ENCODE measurements at regions not wholly inside any gene's neighbourhood (a gene's known extent, or its start where the extent isn't known, plus 50 kb on each side); places are given as distances from the start of the nearest gene placed in this dataset.

- CTCF ChIA-PET: interaction anchor here (0.9 kb wide), 1 partner anchor 17 kb away, joined by 3 read pairs; no protein-coding TSS in a partner anchor
- Mint-ChIP-seq H3K9me3 (ENCODE audit: low read depth) (no peaks in the 10 kb centered on the region), H3K4me3 (no peak overlapping the region)
Measured at GRCh38 chr11:32221476-32222032, 130.7 kb downstream of the RCN1 start.

GRCh38 chr11:32224580-32224979, 133.7 kb downstream of the RCN1 start:
- Mint-ChIP-seq H3K9me3 (ENCODE audit: low read depth) (no peaks in the 10 kb centered on the region), H3K4me1 (no peaks in the 10 kb centered on the region), H3K27me3 (peaks cover under 1% of the 10 kb centered on the region), H3K27ac (no peak overlapping the region), H3K4me3 (no peak overlapping the region), H3K36me3 (no peaks in the 10 kb centered on the region)
- CTCF ChIA-PET: no interaction called here
- ATAC-seq (no peak), DNase-seq (no peak)

More at GRCh38 chr11:32221476-32222032, 130.7 kb downstream of the RCN1 start:
- H3K36me3 Mint-ChIP-seq: no peaks in the 10 kb centered on the region
- DNase-seq (no peak), ATAC-seq (no peak)
- peaks cover 2% of the 10 kb centered on the region for H3K27me3 Mint-ChIP-seq
- H3K27ac Mint-ChIP-seq: no peak overlapping the region
- no peaks in the 10 kb centered on the region for H3K4me1 Mint-ChIP-seq

DNA sequence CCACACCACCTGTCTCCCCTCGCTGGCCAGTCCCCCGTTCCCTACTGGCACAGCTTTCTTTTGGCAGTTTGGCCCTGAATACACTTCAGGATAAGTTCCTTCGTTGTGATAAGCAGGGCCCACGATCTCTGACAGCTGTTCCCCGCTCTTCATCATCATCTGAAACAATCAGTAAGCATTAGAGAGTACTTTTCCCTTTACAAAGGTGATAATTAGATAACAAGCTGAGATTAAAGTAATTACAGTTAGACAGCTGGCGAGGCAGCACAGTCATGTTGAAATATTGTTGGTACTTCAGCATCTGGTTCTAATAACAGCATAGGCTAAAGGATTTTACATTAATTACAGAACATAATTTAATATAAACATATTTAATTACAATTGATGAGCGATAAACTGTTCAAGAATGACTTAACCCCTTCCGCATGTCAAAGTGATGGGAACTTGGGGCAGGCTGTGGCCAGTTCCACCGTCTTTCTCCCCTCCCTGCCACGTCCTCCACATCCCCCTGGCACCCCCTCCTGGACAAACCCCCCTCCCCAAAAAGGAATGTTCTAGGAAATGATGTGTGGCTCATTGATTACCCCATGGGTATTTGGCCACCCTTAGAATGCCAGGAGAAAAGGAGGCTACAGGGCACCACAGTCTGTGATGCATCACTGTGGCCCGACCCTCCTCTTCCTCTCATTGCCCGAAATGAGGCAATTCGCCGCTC, 134.9 kb downstream of the RCN1 start:
- Mint-ChIP-seq H3K27me3 (no peaks in the 10 kb centered on the region), H3K9me3 (ENCODE audit: low read depth) (no peaks in the 10 kb centered on the region), H3K4me3 (no peak overlapping the region), H3K36me3 (no peaks in the 10 kb centered on the region), H3K27ac (no peak overlapping the region), H3K4me1 (no peaks in the 10 kb centered on the region)
- DNase-seq (no peak), ATAC-seq (no peak)
- CTCF ChIA-PET: no interaction called here

DNA sequence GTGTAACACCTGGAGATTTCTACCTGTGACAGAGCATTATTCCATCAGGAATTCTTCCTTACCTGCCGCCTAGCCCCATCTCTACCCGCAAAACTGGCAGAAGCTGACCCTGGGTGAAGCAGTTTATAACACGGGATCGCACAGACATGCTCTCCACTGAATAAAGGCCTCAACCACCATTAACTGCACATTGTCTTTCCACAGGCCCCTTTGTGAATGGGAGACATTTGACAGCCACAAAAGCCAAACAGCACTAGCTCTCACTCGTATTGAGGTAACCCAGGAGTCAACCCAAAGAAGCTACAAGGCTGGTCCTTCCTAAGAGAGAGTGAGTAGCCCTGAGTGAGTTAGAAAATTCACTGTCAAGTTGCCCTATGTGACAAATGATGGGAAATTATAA, 135.6 kb downstream of the RCN1 start:
- Mint-ChIP-seq H3K9me3 (ENCODE audit: low read depth) (no peaks in the 10 kb centered on the region), H3K36me3 (no peaks in the 10 kb centered on the region), H3K27me3 (no peaks in the 10 kb centered on the region), H3K4me1 (no peaks in the 10 kb centered on the region), H3K4me3 (no peak overlapping the region), H3K27ac (no peak overlapping the region)
- DNase-seq (no peak), ATAC-seq (no peak)
- CTCF ChIA-PET: no interaction called here

- H3K4me3 Mint-ChIP-seq: no peak overlapping the region
- DNase-seq (no peak), ATAC-seq (no peak)
- CTCF ChIA-PET: no interaction called here
- H3K9me3 Mint-ChIP-seq (ENCODE audit: low read depth): no peaks in the 10 kb centered on the region
- H3K4me1 Mint-ChIP-seq: no peaks in the 10 kb centered on the region
- H3K36me3 Mint-ChIP-seq: no peaks in the 10 kb centered on the region
- H3K27me3 Mint-ChIP-seq: peaks cover 11% of the 10 kb centered on the region
- no peak overlapping the region for H3K27ac Mint-ChIP-seq
Measured at GRCh38 chr11:32229576-32230240, 138.8 kb downstream of the RCN1 start.

DNA sequence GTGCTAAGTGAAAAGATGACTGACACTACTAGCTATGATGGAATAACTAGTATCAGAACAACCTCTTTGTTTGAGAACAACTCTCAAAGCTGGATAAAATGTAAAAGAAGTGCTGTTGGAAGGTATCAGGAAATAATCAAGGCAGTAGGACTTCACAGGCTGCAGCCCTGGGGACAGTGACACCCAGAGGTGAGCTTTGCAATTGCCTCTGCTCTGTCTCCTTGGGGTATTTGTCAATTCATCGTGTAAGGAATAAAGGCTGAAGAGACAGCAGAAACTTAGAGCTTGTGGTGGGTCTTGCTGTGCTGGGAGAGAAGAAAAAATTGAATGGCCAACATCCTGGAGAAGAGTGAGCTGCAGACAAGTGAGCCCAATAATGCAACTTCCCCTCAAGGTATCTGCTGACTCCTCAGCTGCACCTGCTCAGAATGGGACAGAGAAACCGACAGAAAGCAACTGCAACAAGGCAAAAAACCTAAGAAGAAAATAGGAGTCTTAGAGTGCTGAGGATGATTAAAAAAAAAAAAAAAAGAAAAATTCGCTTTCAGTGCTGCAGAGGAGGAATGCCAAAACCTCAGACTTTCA, 141.1 kb downstream of the RCN1 start:
- no peak for DNase-seq
- no peaks in the 10 kb centered on the region for H3K4me1 Mint-ChIP-seq
- no peaks in the 10 kb centered on the region for H3K36me3 Mint-ChIP-seq
- ATAC-seq: no peak
- no peak overlapping the region for H3K4me3 Mint-ChIP-seq
- no peak overlapping the region for H3K27ac Mint-ChIP-seq
- CTCF ChIA-PET: interaction anchor here (1.1 to 1.2 kb wide), 2 partner anchors 9 to 11 kb away, joined by 4 read pairs; no protein-coding TSS in a partner anchor
- H3K9me3 Mint-ChIP-seq (ENCODE audit: low read depth): no peaks in the 10 kb centered on the region
- peaks cover 18% of the 10 kb centered on the region for H3K27me3 Mint-ChIP-seq

GRCh38 chr11:32232516-32232915, 141.6 kb downstream of the RCN1 start:
- ATAC-seq (no peak), DNase-seq (no peak)
- H3K9me3 Mint-ChIP-seq (ENCODE audit: low read depth): no peaks in the 10 kb centered on the region
- H3K4me3 Mint-ChIP-seq: no peak overlapping the region
- no peaks in the 10 kb centered on the region for H3K36me3 Mint-ChIP-seq
- H3K4me1 Mint-ChIP-seq: no peaks in the 10 kb centered on the region
- H3K27ac Mint-ChIP-seq: no peak overlapping the region
- CTCF ChIA-PET: interaction anchor here (1.1 to 1.2 kb wide), 2 partner anchors 9 to 11 kb away, joined by 4 read pairs; no protein-coding TSS in a partner anchor
- H3K27me3 Mint-ChIP-seq: peaks cover 23% of the 10 kb centered on the region

GRCh38 chr11:32233276-32233675, 142.4 kb downstream of the RCN1 start:
- Mint-ChIP-seq H3K27ac (no peak overlapping the region), H3K4me3 (no peak overlapping the region), H3K9me3 (ENCODE audit: low read depth) (no peaks in the 10 kb centered on the region), H3K27me3 (peaks cover 31% of the 10 kb centered on the region), H3K36me3 (no peaks in the 10 kb centered on the region), H3K4me1 (no peaks in the 10 kb centered on the region)
- no peak for ATAC-seq
- CTCF ChIA-PET: no interaction called here
- DNase-seq: no peak

- no peak overlapping the region for H3K4me3 Mint-ChIP-seq
- no peaks in the 10 kb centered on the region for H3K9me3 Mint-ChIP-seq (ENCODE audit: low read depth)
- H3K36me3 Mint-ChIP-seq: no peaks in the 10 kb centered on the region
- ATAC-seq (no peak), DNase-seq (no peak)
- CTCF ChIA-PET: no interaction called here
- H3K27me3 Mint-ChIP-seq: peaks cover 36% of the 10 kb centered on the region
- no peak overlapping the region for H3K27ac Mint-ChIP-seq
- H3K4me1 Mint-ChIP-seq: no peaks in the 10 kb centered on the region
Measured at GRCh38 chr11:32233928-32234327, 143.1 kb downstream of the RCN1 start.

- CTCF ChIA-PET: no interaction called here
Measured at GRCh38 chr11:32244453-32244852, 153.6 kb downstream of the RCN1 start.

DNA sequence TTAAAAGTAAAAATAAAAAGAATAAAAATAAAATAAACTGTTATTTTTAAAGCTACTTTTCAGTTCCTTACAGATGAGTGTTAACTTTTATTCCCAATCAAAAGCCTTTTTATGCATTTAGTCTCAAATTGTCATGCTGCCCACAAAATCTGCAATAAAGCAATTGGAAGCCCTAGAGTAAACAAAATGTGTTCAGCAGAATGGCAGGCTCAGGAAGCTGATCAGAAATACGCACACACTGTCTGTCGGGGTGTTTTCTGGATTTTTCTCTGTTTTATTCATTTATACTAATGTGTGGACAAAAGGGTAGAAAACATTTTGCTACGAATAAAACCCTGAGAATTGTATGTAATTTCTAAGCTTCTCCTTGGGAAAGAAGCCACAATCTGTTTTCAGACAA, 162.8 kb downstream of the RCN1 start:
- H3K27ac Mint-ChIP-seq: no peak overlapping the region
- DNase-seq (no peak), ATAC-seq (no peak)
- H3K36me3 Mint-ChIP-seq: no peaks in the 10 kb centered on the region
- H3K9me3 Mint-ChIP-seq (ENCODE audit: low read depth): no peaks in the 10 kb centered on the region
- H3K27me3 Mint-ChIP-seq: peaks cover 13% of the 10 kb centered on the region
- H3K4me3 Mint-ChIP-seq: no peak overlapping the region
- no peaks in the 10 kb centered on the region for H3K4me1 Mint-ChIP-seq
- CTCF ChIA-PET: no interaction called here

More at GRCh38 chr11:32244453-32244852, 153.6 kb downstream of the RCN1 start:
- Mint-ChIP-seq H3K27ac (no peak overlapping the region), H3K9me3 (ENCODE audit: low read depth) (no peaks in the 10 kb centered on the region), H3K27me3 (peaks cover 15% of the 10 kb centered on the region), H3K4me3 (no peak overlapping the region), H3K36me3 (no peaks in the 10 kb centered on the region), H3K4me1 (no peaks in the 10 kb centered on the region)
- ATAC-seq (no peak), DNase-seq (no peak)

DNA sequence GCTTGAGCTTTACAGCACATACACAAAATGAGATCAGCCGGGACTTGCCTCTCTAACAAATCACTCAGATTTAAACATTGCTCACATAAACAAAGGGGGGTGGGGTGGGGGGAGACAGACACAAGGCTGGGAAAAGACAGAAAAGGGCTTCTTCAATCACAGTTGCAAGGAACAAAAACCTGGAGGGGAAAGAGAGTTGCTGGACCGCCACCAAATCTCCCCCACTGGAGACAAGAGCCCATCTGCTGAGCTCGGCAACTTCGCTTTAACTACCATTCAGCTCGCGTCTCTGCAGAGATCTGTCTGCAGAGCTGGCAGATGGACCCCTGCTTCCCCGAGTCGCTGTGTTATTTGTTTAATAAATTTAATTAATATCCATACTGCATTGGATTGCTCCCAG, 165.0 kb downstream of the RCN1 start:
- no peaks in the 10 kb centered on the region for H3K36me3 Mint-ChIP-seq
- no peak overlapping the region for H3K27ac Mint-ChIP-seq
- H3K9me3 Mint-ChIP-seq (ENCODE audit: low read depth): no peaks in the 10 kb centered on the region
- no peak overlapping the region for H3K4me3 Mint-ChIP-seq
- CTCF ChIA-PET: interaction anchor here (0.8 kb wide), 1 partner anchor 1064 kb away, joined by 3 read pairs; no protein-coding TSS in a partner anchor
- peaks cover 13% of the 10 kb centered on the region for H3K27me3 Mint-ChIP-seq
- ATAC-seq (no peak), DNase-seq (no peak)
- H3K4me1 Mint-ChIP-seq: no peaks in the 10 kb centered on the region

DNA sequence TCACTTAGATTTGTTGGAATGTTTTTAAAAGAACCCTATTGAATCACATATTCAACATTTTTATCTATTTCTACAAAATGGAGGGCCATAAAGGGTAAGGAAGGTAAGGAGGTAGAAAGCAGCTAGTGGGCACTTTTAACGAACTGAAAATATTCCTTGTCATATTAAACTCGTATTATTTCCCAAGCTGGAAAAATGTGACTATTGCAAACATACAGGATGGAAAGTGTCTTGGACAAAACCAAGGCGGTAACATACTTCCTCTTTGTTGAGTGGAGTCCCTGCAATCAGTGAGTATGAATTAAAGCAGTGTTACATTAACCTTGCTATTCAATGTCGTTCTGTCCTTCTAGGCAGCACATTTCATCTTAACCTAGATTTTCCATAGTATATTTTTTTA, 165.6 kb downstream of the RCN1 start:
- DNase-seq (no peak), ATAC-seq (no peak)
- Mint-ChIP-seq H3K9me3 (ENCODE audit: low read depth) (no peaks in the 10 kb centered on the region), H3K27ac (no peak overlapping the region), H3K36me3 (no peaks in the 10 kb centered on the region), H3K4me3 (no peak overlapping the region), H3K27me3 (peaks cover 13% of the 10 kb centered on the region), H3K4me1 (no peaks in the 10 kb centered on the region)
- CTCF ChIA-PET: interaction anchor here (0.8 kb wide), 1 partner anchor 1063 kb away, joined by 3 read pairs; no protein-coding TSS in a partner anchor

Data from activated CD8-positive, alpha-beta memory T cell treated with anti-CD3 and anti-CD28 coated beads, Interleukin-2, amount 10 ng/mL, durations not matched to agents 7 days and 5 days (primary cell).